GM21390 (cell line): ENCODE measurements at regions not wholly inside any gene's neighbourhood (a gene's known extent, or its start where the extent isn't known, plus 50 kb on each side); places are given as distances from the start of the nearest gene placed in this dataset.

Source experiments
- ATAC-seq: cut with Tn5 transposase; IDR thresholded peaks from one replicate; pipeline ENCODE4 v1.9.1; 2021; ENCODE audit not compliant: unreplicated experiment

- no peak for ATAC-seq
These were observed 397.2 kb downstream of the OMA1 start for GRCh38 chr1:58149271-58149812.

- no peak for ATAC-seq
These were observed 401.7 kb downstream of the OMA1 start for GRCh38 chr1:58144698-58145270.

GRCh38 chr1:58143972-58144697 lies 402.4 kb downstream of the OMA1 start:
- no peak for ATAC-seq

GRCh38 chr1:58136387-58136786 lies 410.1 kb downstream of the OMA1 start:
- ATAC-seq: no peak

DNA sequence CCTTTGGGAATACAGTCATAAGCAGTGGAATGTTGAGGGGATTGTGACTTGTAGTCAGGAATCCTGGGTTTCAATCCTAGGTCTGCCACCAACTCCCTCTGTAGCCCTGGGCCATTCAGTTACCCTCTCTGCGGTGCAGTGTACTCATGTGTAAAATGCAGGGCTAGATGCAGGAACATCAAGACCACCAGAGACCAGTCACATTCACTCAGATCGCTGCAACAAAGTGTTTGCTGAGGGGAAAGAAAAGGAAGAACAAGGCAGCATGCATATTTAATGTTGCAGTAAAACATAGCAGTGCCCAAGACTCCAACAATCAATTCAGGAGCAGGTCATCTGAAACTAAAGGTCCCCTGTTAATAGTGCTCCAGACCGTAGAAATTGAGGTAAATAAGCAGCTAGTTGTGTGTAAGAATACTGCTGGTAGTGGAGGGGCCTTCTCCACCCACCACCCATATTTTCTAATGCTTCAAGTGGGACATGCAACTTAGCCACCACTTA lies 410.7 kb downstream of the OMA1 start:
- no peak for ATAC-seq

DNA sequence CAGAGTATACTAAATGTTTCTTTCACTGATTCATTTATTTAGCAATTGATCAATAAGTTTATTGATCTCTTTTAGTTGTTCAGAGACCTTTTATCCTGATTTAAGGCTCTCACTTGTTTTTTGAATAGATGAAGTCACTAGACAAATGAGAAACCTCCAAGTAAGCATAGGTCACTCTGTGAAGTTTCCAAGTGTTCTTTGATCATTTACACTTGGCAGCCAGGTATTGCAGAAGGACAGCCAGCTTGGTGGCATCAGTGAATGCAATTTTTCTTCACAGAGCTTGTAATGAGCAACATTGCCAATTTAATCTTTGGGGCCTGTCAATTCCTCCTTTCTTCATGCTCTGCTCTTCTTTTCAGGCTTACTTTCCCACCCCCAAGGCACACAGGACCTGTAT lies 413.0 kb downstream of the OMA1 start:
- no peak for ATAC-seq

DNA sequence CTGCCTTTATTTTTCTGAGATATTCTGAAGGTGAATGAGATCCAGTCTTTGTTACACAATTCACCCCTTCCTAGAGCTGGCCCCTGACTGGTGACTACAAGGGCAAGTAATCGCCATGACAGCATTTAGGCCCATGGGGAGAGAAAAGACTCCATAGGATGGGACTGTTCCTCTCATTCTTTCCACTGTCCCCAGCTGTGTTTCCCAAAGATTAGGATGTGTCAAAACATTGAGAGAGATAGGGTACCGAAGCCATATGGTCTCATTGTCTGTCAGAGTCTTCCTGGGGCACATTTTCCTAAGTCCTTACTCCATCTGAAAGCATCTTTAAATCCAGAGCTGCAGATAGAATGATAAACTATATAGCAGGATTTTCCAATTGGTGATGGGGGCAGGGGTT lies 423.5 kb downstream of the OMA1 start:
- ATAC-seq: no peak

GRCh38 chr1:58119971-58120370 lies 426.6 kb downstream of the OMA1 start:
- ATAC-seq: no peak

GRCh38 chr1:58116284-58116683 lies 430.2 kb downstream of the OMA1 start:
- no peak for ATAC-seq

DNA sequence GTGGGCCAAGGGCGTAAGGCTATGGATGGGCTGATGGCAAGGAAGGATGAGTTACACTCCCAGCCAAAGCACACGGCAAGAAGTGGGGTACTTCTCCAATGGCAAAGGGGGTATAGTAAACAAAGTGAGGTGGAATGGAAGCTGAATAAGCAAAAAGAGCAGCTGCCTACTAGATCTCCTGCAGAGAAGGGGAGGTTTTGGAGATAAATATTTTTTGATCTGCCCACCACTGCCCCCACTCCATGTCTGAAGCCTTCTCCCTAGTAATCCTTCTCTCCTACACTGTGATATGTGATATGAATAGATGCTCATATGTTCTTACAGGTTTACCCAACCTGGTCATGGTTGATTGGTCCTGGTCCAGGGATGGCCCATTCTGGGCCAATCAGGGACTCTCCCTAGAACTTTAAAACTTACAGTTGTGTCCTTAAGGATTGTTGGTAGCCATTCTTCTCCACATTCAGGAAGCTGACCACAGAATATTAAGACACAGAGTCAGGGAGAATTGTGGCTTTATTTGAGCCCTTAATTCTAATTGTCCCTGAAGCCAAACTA lies 436.8 kb downstream of the OMA1 start:
- no peak for ATAC-seq

DNA sequence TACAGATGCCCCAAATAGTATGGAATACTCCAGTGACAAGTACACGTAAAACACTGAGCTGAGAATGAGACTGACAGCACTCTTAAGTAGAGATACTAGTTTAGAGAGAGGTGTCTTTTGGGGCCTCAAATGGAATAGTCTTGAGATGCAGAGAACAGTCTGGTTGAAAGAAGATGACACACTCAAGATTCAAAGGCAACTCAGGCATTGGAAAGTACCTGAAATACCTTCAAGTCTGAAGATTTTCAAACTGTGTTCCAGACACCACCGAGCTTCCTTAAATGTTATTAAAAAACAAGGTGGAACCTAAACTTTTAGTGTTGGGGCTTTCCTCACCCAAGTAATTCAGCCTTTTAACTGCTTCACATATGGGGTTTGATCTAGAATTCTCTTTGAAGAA lies 437.7 kb downstream of the OMA1 start:
- no peak for ATAC-seq

GRCh38 chr1:58107943-58108342 lies 438.6 kb downstream of the OMA1 start:
- ATAC-seq: peak; percentile 56

DNA sequence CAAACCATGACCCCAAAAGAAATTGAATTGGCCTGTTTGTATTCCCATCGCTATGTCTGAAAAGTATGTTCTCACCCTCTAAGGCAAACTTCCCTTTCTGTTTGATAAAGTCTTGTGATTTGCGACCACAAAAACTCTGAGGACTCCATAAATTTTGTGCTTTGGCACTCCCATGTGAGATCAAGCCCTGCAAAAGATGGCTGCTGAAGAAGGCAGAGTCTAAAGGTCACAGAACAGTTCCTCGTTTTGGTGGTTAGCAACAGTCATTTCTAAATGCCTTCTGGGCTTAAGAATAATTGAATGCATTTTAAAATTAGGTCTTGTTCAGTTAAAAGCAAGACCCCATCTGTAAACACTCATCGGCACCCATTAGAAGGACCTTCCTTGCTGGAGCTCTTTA lies 441.6 kb downstream of the OMA1 start:
- no peak for ATAC-seq

- ATAC-seq: no peak
These were observed 449.8 kb downstream of the OMA1 start for GRCh38 chr1:58096714-58097113.

DNA sequence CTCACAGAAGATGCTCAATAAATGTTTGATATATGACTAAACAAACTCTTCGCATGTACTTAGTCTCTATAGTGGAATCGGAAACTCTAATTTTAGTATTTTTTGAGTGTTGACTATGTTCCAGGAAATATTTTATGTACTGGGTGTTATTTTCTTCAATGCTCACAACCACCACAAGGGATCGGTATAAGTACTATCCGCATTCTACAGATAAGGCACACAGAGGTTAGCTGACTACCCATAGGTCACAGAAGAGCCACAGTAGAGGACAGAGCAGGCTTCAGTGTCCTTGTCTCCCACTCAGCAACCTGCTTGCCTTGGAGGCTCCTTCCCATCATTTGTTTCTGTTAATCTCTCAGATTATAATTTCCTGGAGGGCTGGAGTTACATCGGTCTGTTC lies 451.3 kb downstream of the OMA1 start:
- ATAC-seq: no peak

- ATAC-seq: no peak
These were observed 452.3 kb downstream of the OMA1 start for GRCh38 chr1:58094221-58094620.

DNA sequence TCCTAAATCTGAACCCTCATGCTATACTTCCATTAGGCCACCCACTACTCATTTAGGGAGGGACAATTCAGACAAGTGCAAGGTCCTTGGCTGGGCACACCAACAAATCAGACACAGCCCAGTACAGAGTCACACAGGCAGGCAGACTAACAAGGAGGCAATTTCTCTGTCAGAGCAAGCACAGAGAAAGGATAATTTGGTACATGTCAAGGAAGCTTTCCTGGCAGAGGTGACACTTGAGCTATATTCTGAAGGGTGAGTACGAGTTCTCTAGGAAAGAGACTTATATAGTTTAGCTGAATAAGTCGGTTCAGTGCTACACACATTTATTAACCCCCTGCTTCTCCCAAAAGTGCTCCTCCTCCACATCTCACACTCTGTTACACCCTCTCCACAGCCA lies 455.9 kb downstream of the OMA1 start:
- no peak for ATAC-seq

DNA sequence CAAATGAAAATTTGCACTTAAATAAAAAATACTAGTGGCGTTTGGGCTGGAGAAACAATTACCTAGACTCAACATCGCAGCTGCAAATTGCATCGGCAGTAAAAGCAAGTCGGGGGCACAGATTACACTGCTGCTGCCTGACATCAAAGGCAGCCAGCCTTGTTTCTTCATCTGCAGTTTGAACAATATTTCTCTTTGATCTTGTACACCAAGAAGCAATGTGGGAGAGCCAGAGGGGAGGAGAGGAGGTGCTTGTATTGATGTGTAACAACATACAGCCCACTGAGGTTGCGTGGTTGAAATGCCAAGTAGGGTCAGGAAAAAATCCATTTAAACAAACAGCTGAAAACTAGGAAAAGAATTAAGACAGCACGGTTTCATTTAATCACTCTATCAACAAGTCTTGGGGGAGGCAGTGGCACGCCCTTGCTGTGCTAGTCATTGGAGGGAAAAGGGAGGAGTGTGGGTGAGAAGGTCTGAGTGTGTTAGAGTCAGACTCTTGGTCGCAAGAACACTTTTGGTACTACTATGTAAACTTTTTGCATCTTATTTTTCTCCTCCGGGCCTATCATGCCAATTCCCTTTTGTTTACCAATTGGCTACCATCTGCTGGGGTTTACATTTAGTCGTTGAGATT lies 456.5 kb downstream of the OMA1 start:
- no peak for ATAC-seq

DNA sequence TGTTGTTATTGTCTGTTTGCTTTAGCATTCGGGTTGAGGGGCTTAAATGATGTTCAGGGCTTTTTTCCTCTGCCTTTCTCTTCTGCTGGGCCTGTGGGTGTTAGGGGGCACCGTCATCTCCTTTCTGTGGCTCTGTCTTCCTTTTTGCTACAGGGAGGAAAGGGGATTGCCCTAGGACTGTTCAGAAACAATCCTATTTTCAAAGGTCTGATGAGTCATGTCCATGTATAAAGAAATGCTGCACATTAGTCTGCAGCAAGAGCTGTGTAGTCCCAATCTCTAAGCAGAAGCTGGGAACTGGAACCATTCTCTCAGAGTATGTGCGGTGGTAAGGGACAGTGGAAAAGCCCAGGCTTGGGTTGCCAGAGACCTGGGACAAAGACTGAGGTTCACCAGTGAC lies 462.3 kb downstream of the OMA1 start:
- ATAC-seq: no peak

- ATAC-seq: no peak
These were observed 463.9 kb downstream of the OMA1 start for GRCh38 chr1:58082596-58082995.

GRCh38 chr1:58076258-58076657 lies 470.3 kb downstream of the OMA1 start:
- no peak for ATAC-seq

DNA sequence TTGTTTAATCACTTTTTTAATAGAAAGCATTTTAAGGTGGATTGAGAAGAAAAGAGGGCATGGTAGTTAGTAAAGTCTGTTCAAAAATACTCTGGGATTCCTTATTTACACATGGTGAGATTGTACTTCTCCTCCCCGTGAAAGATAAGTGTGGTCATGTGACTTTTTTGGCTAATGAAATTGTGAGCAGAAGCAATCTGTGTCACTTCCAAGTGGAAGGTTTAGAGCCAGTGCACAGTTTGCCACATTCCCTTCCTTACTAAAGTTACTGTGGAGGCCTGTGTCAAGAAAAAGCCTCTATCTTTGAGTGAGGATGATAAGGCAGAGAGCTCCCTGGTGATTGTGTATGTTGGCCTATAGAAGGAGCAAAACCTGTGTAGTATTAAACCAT lies 471.3 kb downstream of the OMA1 start:
- no peak for ATAC-seq
